GM21576 (cell line): ENCODE measurements at regions not wholly inside any gene's neighbourhood (a gene's known extent, or its start where the extent isn't known, plus 50 kb on each side); places are given as distances from the start of the nearest gene placed in this dataset.

ENCODE experiments used
- ATAC-seq: cut with Tn5 transposase; IDR thresholded peaks from one replicate; pipeline ENCODE4 v1.9.1; 2021; ENCODE audit warnings: mild to moderate bottlenecking, moderate library complexity; ENCODE audit not compliant: unreplicated experiment

DNA sequence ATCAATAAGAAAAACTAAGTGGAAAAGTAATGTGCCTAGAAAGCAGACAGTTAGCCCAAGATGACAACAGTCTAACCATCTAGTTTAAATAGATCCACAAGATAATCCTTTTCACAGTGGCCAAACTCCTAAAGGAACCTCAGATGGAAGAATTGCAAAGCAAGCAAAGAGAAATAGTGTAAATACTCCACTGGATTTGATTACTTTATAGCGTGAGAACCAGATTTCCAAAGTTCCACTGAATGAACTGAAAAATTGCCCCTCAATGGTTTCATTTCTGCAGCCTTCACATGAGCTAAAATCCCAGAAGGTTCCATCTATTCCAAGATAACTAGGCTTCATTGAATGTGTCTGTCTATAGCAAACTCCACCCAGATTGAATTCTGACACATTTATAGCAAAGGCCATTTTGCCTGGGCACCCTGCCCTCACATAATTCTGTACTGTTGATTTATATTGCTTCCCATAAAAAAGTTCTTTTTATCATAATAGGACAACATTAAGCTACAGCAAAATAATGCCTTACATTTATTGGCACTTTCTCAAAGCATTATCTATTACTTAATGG, 129.7 kb upstream of the THBS1 start:
- no peak for ATAC-seq

- ATAC-seq = no peak
Observed at GRCh38 chr15:39451871-39452270, 129.0 kb upstream of the THBS1 start.

- ATAC-seq = peak; percentile 86
Observed at GRCh38 chr15:39453620-39454019, 127.3 kb upstream of the THBS1 start.

GRCh38 chr15:39454189-39454986, 126.5 kb upstream of the THBS1 start:
- no peak for ATAC-seq

DNA sequence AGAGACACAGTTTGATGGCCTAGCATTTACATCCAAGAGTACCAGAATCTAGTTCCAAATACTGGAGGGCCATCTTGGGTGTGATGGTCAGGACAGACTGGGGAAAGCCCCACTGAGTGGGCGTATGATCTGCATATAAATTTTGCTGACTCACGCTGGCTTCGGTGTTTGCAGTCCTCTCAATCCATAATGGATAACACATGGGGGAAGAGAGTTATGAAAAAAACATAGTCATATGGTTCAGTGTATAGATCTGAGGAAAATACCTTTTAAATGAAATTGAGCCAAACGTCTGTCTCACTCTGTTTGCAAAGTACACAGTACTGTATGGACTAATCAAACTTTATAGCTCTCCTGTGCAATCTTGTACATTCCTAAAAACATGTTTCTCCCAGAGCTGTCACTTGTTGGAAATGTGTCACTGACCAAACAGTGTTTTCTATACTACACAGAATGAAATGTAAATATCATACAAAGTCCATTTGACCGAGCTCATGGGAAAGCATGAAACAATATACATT, 125.3 kb upstream of the THBS1 start:
- no peak for ATAC-seq

GRCh38 chr15:39456159-39456558, 124.7 kb upstream of the THBS1 start:
- no peak for ATAC-seq

GRCh38 chr15:39456582-39457330, 124.1 kb upstream of the THBS1 start:
- no peak for ATAC-seq

- no peak for ATAC-seq
Observed at GRCh38 chr15:39458131-39458530, 122.7 kb upstream of the THBS1 start.

GRCh38 chr15:39459548-39459947, 121.3 kb upstream of the THBS1 start:
- ATAC-seq = no peak

- no peak for ATAC-seq
Observed at GRCh38 chr15:39460748-39461147, 120.1 kb upstream of the THBS1 start.

- no peak for ATAC-seq
Observed at GRCh38 chr15:39461536-39462130, 119.2 kb upstream of the THBS1 start.

- no peak for ATAC-seq
Observed at GRCh38 chr15:39462691-39463090, 118.2 kb upstream of the THBS1 start.

DNA sequence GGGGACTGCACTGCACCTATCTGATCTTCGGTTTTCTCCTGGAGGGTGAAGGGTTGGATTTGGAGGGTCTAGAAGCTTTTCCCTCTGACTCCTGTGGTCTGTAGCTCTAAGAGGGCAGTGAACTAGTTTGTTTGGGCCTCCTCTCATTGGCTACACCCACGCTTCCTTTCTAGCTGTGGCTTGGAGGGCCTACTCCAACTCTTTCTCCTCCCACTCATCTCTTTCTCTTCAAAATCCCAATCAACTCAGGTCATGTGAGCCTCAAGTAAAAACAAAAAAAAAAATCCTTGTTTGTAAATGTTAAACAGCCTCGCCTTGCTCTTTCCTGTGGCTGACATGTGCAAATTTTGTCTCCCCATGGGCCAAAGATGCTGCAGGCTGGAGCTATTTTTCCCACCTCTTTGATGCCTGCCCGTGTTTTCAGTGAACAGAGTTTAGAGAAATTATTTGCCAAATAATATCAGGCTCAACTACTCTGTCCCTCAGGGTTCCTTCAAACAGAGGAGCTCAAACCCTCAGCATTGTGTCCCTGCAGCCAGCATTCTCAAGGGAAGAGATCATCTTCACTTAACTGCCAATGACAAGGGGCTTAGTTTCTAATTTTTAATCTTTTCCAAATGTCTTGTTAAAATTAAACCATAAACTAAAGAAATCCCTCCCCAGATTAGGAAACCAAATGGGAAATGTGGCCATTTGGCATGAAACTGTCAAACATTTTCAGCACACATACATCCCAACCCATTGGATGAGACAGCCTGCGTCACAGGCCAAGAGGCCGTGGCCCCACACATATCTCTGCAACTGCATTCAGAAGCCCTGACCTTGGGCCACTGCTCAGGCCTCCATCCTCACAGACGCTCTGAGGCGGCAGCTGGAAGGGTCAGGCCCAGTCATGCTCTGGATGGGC, 114.8 kb upstream of the THBS1 start:
- ATAC-seq = no peak

DNA sequence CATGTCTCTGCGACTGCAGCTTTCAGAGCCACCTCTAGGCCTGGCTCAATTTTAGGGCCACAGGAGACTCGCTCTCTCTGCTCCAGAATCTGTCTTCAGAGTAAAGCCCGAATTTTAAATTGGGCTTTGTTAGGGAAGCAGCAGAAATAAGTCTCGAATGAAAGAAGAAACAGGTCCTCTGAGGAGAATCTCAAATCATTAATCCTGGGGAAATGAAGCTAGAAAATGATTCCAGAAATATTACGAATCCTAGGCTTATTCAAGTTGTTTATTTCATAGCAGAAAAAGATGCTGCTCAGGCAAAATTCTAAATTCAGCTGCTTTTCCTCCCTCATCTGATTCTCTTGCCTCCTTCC, 114.2 kb upstream of the THBS1 start:
- no peak for ATAC-seq

DNA sequence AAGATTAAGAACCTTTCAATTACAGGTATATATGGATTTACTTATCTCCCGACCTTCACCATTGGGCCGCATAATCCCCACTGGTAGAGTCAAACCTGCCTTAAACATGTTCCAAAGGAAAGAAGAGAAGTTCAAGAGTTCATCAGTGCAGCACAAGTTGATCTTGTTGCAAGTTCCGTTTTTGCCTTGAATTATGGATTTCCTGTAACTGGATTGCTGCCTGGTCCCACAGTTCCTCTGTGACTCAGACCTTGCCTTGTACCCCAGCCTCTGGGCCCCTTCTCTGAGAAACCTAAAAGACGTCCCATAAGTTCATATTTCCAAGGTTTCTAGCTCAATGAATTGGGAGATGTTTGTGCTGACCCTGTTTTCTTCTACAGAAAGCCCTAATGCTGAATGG, 112.5 kb upstream of the THBS1 start:
- ATAC-seq = no peak

- no peak for ATAC-seq
Observed at GRCh38 chr15:39468828-39469227, 112.1 kb upstream of the THBS1 start.

DNA sequence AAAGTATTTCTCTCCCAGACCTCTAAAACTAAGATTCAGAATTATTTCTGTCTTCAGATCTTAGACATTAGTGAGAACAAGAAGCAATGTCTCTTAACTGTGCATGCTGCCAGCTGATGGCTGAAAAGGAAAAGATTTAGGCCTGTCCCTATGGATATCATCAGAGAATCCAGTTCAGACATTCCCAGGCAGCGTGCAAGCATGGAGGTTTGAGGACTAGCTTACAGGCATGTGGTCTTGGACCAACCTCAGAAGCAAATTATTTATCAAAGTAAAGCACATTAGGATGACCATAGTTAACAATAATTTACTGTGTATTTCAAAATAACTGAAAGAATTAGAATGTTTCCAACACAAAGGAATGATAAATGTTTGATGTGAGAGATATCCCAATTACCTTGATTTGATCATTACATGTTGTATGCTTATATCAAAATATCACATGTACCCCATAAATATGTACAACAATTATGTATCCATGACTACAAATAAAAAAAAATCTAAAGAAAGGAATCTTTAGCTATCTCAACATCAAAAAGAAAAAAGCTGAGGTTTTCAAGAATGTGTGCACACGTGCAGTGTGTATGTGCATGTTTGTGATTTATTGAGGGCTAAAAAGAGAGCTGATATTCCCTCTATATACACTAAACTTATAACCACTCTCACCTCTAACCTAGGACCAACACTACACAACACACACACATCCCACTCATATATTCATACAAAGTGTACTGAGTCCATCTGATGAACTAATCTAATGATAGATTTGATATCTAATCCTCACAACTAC, 108.9 kb upstream of the THBS1 start:
- ATAC-seq = no peak

DNA sequence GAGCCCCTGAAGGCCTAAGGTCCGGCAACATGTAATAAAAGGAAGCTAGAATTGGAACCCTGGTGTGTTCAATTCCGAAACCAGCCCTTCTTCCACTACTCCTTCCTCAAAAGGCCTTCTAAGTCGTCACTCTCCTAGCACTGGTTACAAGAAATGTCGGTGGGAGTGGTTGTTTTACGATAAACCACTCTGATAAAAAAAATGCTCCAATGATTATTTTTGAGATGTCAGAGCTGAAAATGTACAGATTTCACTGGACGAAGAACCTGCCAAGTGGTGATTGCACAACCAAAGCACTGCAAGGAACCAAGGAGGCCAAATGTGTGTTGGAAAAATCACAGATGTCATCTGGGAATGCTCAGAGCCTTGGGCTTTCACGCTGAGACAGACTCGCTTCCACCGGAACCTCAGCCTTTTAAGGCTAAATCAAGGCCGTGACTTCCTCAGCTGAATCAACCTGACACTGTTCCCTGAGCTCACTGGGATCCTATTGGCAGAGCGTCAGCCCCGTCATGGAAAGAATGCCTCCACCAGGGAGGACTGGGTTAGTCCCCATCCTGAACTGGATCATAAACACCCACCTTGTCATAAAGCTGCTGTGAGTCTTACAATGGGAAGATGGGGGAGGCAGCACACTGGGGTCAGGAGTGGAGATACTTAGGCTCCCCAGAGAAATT, 108.1 kb upstream of the THBS1 start:
- no peak for ATAC-seq

DNA sequence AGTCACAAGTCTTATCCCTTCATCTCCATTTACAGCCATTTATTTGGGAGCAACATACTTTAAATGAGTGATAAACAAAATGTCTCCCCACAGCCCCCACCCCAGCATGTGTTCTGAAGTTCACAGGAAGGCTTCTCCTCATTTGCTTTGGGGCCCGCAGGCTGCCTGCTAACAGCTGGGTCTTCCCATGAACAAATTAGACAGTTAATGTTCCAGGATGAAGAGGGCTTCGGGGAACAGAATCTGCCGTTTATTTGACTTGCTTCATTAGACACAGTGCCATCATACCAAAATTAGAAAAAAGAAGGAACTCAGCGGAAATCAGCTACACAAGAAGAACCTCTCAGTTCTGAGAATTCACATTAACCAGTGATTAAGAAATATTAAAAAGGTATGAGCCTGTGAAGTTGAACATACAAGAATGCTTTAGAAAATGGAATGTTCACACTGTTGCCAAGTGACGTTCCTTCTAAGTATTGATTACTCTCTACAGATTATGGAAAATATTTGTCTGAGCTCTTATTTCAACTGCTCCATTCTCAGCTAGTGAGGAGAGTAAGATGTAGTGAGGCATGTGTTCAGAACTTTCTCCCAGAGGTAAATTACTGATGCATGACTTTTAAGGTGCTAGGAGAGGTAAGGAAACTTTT, 107.5 kb upstream of the THBS1 start:
- no peak for ATAC-seq
